ENCODE measurements at regions not wholly inside any gene's neighbourhood (a gene's known extent, or its start where the extent isn't known, plus 50 kb on each side); places are given as distances from the start of the nearest gene placed in this dataset.

GRCh38 chr14:96660667-96661066 is 136.5 kb upstream of the VRK1 start:
- H4K91ac ChIP-seq (replicated peaks; ENCODE audit: insufficient read length, low read length): no peak overlapping the region
- no peak overlapping the region for H4K5ac ChIP-seq (ENCODE audit: insufficient read length, low read depth, low read length)
- ChIA-PET POLR2A (ENCODE audit: partially characterized antibody) (interaction anchor here (1.5 kb wide), 1 partner anchor 68 kb away, joined by 3 read pairs; no protein-coding TSS in a partner anchor), CTCF (ENCODE audit: partially characterized antibody) (interaction anchor here (0.6 to 8.0 kb wide), 5 partner anchors 10 to 150 kb away, joined by 3 to 72 read pairs (median 4); no protein-coding TSS in a partner anchor)
- H2BK15ac ChIP-seq (ENCODE audit: low read length): no peak overlapping the region
- no peaks in the 10 kb centered on the region for H3K79me1 ChIP-seq (ENCODE audit: low read depth, low read length)
- no peak overlapping the region for H2AFZ ChIP-seq (ENCODE audit: low read length)
- H3K23me2 ChIP-seq (ENCODE audit: low read depth, low read length): no peaks in the 10 kb centered on the region
- H3K27ac ChIP-seq (ENCODE audit: low read depth, low read length): no peak overlapping the region
- no peak overlapping the region for H4K8ac ChIP-seq (ENCODE audit: extremely low read depth, insufficient read depth, low read length)
- FAIRE-seq (no peak), DNase-seq (ENCODE audit: low read depth in 1 of 2, low spot score in 2 of 2) (peak in 1 of 2 experiments; percentile 52)
- H3K4me3 ChIP-seq (ENCODE audit: extremely low read depth in 1 of 4, insufficient read depth in 2 of 4, low read depth in 3 of 4, low read length in 4 of 4): no peak overlapping the region
- no peaks in the 10 kb centered on the region for H3K27me3 ChIP-seq (replicated peaks in 1 of 4; ENCODE audit: control insufficient read depth in 3 of 4, extremely low read depth in 1 of 4, insufficient read depth in 3 of 4, low read length in 3 of 4)
- no peak overlapping the region for H2BK20ac ChIP-seq (ENCODE audit: low read length)
- H3K18ac ChIP-seq (ENCODE audit: extremely low read depth, low read length): no peak overlapping the region
- H2AK5ac ChIP-seq (ENCODE audit: low read depth, low read length): no peak overlapping the region
- no peak overlapping the region for H2BK120ac ChIP-seq (replicated peaks; ENCODE audit: low read depth, low read length)
- no peak overlapping the region for H3K14ac ChIP-seq (ENCODE audit: insufficient read length)
- peaks cover 0 to 11% (median 6%) of the 10 kb centered on the region in 4 experiments; a peak in 4 of 7 replicates for H3K4me1 ChIP-seq (replicated peaks in 1 of 4; ENCODE audit: control insufficient read depth in 3 of 4, insufficient read depth in 4 of 4, low read length in 3 of 4)
- no peaks in the 10 kb centered on the region for H3K36me3 ChIP-seq (ENCODE audit: control insufficient read depth in 2 of 4, insufficient read depth in 4 of 4, low read length in 3 of 4)
- WGBS, 2 experiments (ENCODE audit: extremely low coverage in 1 of 2, insufficient coverage in 1 of 2, insufficient read length in 1 of 2, insufficient replicate concordance in 2 of 2, low coverage in 1 of 2, low lambda C conversion rate in 2 of 2, missing lambda C conversion rate in 1 of 2): 42% methylated on average over 3 of the region's 4 CpGs; no CpG with 5 or more reads in 1 of the 2 experiments
- no peak overlapping the region for H3K4ac ChIP-seq (replicated peaks; ENCODE audit: insufficient read length, low read depth, low read length)
- H4K20me1 ChIP-seq (replicated peaks in 1 of 2; ENCODE audit: control insufficient read depth in 1 of 2, insufficient read depth in 2 of 2, low read length in 2 of 2): no peaks in the 10 kb centered on the region
- TF ChIP-seq MAFK (IDR thresholded peaks at IDR 0.05; ENCODE audit: low read depth, low read length) (no peak), RXRA (IDR thresholded peaks at IDR 0.05; ENCODE audit: insufficient read depth, low read depth, low read length) (no peak), TCF12 (IDR thresholded peaks at IDR 0.05; ENCODE audit: low read depth, low read length) (peak; percentile 58; the same call in 1 of the 2 replicates), SIN3A (conservative IDR thresholded peaks at IDR 0.05 in 1 of 2, IDR thresholded peaks at IDR 0.05 in 1 of 2; ENCODE audit: low read depth in 1 of 2, low read length in 2 of 2) (peak in 1 of 2 experiments; percentile 48; a peak in 1 of 4 replicates)
- H3K56ac ChIP-seq (replicated peaks; ENCODE audit: insufficient read length, low read depth, low read length): no peak overlapping the region
- H2BK12ac ChIP-seq (ENCODE audit: low read depth, low read length): no peak overlapping the region
- H3K9ac ChIP-seq (replicated peaks in 1 of 4; ENCODE audit: extremely low read depth in 1 of 4, low read depth in 3 of 4, low read length in 3 of 4): no peak overlapping the region
- H2BK5ac ChIP-seq (ENCODE audit: low read depth, low read length): no peak overlapping the region
- H3K23ac ChIP-seq (ENCODE audit: insufficient read length): no peak overlapping the region
- H3K4me2 ChIP-seq (ENCODE audit: insufficient read depth in 1 of 2, low read depth in 2 of 2, low read length in 2 of 2): no peak overlapping the region; a peak in 1 of 4 replicates
- peaks cover 3 to 4% of the 10 kb centered on the region in 2 experiments for H3K9me3 ChIP-seq (ENCODE audit: insufficient read depth in 2 of 2, low read depth in 1 of 2, low read length in 1 of 2)
- H3K79me2 ChIP-seq (ENCODE audit: control insufficient read depth in 1 of 2, insufficient read depth in 2 of 2, low read length in 2 of 2): no peaks in the 10 kb centered on the region
